GM21717 (cell line): ENCODE measurements at regions not wholly inside any gene's neighbourhood (a gene's known extent, or its start where the extent isn't known, plus 50 kb on each side); places are given as distances from the start of the nearest gene placed in this dataset.
"Not testable (repeated sequence)": the region's sequence is repeated elsewhere in the genome, so short reads cannot be mapped to it uniquely, and the experiment has no call there.

ENCODE experiments used
- ATAC-seq: cut with Tn5 transposase; IDR thresholded peaks from one replicate; pipeline ENCODE4 v1.9.1; 2021; ENCODE audit warnings: mild to moderate bottlenecking, moderate library complexity; ENCODE audit not compliant: unreplicated experiment

DNA sequence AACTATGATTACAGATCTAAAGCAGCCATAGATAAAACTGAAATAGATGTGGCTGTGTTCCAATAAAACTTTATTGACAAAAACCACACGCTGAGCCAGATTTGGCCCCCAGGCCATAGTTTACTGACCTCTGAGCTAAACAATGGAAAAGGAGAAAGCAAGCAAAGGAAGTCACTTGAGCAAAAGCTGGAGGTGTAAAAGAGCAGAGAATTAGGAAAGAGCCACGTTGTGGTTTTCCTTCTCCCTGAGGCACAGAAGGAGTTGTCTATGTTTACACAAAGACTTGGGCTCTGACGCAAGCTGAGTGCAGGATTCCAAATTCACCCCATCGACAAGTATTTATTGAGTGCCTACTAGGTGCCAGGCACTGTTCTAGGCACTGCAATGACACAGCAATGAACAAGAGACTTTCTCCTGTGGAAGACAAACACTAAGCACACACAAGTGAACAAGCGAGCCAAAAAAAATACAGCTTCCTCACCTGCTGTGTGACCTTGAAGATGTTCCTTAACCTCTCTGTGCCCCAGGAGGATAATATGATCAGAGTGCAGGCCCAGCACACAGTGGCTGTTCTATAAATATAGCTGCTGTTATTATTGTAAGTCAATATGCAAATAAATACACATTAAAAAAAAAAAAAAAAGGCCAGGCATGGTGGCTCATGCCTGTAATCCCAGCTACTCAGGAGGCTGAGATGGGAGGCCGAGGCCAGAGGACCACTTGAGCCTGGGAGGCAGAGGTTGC lies 75.4 kb upstream of the PTPN1 start:
- no peak for ATAC-seq

DNA sequence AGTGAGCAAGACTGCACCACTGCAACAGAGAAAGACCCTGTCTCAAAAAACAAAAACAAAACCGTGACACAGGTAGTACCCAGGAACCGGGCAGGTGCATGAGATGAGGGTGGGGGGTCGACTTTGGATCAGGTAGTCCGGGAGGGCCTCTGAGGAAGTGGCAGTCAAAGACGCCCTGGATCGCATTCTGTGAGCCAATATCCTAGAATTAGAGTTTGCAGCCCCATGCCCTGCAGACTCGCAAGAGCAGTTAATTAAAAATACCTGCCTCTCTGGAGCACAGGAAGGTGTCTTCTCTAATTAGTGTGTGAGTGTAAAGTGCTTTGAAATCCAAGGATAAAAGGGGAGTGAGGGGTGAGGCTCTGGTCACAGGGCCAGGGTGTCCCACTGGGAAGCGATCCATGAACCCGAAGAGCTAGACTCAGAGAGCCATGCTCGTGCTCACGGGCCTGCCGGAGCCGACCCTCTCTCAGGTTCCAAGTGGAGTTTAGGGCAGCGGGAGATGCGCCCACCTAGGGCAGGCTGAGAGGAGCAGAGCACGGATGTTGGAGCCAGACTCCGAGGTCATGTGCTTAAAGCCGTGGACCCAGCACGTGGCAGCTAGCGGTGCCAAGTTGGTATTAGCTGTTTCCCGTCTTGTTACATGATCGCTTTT lies 74.7 kb upstream of the PTPN1 start:
- no peak for ATAC-seq

DNA sequence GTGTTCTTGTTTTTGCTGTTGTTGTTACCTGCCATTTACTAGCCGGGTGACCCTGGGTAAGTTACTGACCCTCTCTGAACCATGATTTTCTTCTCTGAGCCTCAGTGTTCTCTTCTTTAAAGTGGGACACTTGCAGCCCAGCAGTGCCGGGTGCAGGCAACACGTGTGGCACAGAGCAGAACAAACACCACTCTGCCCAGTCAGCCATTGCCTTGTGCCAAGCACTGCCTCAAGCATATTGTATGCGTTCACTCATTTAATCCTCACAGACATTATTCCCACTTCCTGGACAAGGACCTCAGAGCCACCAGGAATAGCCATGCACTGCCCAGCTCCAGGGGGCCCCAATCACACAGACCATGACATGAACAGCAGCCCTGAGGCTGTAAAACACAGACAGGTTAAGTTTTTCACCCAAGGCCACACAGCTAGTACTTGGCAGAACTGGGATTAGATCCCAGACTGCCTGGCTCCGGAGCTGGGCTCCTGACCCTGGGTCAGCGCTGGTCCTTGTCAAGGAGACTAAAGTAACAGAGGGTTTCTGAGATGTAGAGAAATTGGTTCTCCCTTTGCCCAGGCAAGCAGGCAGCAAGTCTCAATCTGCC lies 74.0 kb upstream of the PTPN1 start:
- ATAC-seq: no peak

DNA sequence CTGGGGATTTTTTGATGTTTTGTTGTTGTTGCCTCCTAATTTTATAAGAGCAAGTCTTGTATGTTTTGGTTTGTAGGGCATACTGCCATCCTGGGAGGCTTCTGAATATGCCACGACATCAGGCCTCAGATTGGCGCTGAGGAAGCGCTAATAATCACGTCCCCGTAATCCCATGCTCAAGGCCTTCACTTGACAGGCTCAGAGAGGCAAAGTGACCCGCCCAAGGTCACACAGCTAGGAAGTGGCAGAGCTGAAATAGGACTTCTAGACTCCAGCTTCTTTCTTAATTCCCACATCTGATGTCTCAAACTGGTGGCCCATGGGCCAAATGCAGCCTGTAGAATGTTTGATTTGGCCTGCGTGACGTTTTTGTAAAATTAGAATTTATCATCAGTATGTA lies 73.5 kb upstream of the PTPN1 start:
- ATAC-seq: no peak

DNA sequence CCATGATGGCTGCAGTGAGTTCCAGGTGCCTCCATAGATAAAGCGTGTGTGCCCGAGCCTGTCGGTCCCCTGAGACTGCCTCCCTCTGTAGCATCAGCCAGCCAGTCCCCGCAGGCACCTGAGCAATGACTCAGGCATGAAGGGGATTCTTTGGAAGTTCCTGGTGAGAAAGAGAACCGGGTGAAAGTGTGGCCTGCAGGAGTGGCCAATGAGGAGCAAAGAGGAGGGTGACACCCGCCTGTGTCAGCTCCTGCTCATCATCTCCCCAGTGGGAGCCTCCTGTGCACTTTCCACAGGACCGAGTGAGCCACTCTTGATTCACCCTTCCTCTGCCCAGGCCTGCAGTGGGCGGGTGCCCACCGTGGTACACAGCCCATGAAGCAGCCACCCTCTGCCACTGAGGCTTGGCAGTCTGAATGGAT lies 71.2 kb upstream of the PTPN1 start:
- ATAC-seq: no peak

DNA sequence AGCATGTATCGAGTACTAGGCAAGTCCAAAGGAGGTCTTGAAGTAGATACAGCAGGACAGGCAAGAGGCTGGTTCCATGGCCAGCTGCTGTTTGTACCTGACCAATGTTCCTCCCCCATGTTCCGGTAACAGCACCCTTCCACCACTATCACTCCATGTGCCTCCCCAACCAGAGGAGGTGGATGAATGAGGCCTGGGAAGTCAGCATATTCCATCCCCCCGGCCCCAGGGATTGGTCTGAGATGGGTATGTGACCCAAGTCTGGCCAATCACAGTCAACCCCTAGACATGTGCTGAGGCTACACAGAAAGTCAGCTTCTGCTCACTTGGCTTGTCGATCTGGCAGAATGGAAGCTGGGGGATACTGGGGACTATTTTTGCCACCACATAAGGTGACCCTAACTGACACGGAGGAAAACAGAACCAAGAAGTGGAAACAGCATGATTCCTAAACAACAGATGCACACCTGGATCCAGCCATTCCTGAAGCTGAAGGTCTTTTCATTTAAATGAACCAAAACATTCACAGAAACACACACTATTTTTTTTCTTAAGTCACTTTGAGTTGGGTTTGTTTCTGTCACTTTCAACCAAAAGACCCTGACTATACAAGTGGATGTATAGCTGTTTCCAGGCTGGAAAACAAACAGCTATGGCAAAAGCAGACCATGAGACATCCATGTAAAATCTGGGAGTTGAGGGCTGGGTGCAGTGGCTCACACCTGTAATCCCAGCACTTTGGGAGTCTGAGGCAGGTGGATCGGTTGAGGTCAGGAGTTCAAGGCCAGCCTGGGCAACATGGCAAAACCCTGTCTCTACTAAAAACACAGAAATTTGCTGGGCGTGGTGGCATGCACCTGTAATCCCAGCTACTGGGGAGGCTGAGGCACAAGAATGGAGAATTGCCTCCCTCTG lies 70.4 kb upstream of the PTPN1 start:
- no peak for ATAC-seq

DNA sequence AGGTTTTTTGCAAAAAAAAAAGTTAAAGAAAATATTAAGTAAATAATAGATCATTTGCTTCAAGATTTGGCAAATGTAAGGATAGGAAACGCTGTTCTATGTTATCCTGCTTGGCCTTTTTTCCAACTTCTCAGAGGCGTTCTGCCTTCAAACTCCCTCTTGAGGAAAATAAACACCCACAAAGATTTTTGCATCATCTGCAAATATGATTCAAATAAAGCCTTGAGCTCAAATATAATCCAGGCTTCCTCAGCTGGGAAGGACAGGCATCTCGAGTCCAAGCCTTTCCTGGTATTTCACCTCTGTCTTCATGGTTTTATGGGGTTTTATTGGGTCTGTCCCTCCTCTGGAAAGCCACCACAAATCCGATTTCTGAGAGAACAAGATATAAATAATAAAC lies 67.7 kb upstream of the PTPN1 start:
- ATAC-seq: no peak

DNA sequence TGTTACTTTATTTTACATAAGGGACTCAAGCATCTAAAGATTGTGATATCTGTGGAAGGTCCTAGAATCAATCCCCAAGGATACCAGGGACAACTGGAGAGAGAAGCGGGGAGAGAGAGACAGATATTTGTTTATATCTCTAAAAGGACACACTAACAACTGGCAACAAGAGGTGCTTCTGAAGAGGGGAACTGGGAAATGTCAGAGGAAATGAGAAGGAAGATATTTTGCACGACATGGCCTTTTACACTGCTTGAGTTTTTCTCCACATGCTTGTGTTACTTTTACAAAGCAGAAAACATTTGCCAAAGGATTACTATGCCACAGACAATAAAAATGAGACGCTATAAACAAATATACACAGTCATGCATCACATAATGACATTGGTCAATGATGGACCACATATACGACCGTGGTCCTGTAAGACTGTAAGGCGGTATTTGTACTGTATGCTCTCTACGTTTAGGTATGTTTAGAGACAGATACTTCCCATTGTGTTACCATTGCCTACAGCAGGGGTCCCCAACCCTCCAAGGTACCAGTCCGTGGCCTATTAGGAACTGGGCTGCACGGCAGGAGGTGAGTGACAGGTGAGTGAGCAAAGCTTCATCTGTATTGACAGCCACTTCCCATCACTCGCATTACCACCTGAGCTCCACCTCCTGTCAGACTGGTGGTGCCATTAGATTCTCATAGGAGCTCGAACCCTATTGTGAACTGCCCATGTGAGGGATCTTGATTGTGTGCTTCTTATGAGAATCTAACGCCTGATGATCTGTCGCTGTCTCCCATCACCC lies 64.6 kb upstream of the PTPN1 start:
- no peak for ATAC-seq

DNA sequence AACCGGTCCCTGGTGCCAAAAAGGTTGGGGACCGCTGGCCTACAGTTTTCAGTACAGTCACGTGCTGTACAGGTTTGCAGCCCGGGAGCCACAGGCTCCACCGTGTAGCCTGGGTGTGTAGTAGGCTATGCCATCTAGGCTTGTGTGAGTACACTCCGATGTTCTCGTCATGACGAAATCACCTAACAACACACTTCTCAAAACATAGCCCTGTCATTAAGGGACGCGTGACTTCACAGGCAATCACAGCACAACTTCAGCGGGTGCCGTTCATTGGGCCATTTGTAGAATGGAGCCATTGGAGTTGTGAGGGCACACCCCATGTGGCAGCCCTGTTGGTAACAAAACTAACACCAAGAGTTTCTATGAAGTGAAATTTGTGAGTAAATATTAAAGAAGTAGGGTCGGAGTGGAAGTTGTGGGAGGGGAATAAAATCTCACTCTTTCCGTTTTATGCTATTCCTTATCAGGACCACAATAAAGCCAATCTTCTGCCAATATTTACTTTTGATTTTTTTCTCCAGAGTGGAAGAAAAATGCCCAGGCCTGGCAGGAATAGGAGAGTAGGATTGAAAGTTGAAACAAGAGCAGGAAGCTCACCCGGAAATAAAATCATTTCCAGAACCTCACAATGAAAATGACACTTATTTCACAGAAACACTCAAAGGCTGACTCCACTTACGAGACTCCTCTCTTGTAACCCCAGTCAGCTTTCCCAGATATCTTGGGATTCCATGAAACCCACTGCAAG lies 63.7 kb upstream of the PTPN1 start:
- ATAC-seq: no peak

DNA sequence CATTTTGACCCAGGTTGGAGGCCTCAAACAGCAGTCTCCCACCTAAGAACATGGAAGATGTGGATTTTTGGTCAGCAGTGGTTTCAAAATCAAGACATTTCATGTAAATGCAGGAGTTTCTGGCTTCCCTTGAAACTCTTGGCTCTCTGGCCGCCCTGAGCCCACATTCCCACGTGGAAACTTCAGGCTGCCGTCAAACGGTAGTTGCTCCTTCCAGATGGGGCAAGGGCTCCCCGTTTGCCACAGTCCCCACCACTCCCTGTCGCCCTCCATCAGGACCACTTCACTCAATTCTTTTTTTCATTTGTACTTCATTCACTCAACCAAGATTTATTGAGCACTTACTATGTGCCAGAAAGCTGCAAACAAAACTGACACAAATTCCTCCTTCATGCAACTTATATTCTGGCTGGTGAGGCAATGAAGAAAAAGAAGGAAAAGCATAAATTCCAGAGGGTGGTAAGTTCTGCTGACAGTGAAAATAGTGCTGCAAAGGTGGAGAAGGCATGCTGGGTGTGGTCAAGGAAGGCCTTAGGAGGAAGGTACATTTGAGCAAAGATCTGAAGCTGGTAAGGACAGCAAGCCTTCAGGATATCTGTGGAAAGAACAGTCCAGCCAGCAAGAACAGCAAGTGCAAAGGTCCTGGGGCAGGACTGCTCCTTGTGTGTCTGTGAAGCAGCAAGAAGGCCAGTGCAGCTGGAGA lies 62.9 kb upstream of the PTPN1 start:
- no peak for ATAC-seq

DNA sequence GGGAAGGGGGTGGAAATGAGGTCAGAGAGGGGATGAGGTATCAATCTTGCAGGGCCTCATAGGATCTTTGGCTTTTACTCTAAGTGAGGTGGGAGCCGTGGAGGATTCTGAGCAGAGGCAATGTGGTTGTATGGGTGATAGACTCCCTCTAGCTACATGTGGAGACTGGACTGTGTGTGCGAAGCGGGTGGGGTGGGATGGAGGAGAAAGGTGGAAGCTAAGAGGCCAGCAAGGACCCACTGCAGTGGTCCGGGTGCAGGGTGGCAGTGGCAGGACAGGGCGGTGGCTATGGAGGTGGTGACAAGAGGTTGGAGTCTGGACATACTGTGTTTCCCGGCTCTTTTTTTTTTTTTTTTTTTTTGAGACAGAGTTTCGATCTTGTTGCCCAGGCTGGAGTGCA lies 62.4 kb upstream of the PTPN1 start:
- no peak for ATAC-seq

DNA sequence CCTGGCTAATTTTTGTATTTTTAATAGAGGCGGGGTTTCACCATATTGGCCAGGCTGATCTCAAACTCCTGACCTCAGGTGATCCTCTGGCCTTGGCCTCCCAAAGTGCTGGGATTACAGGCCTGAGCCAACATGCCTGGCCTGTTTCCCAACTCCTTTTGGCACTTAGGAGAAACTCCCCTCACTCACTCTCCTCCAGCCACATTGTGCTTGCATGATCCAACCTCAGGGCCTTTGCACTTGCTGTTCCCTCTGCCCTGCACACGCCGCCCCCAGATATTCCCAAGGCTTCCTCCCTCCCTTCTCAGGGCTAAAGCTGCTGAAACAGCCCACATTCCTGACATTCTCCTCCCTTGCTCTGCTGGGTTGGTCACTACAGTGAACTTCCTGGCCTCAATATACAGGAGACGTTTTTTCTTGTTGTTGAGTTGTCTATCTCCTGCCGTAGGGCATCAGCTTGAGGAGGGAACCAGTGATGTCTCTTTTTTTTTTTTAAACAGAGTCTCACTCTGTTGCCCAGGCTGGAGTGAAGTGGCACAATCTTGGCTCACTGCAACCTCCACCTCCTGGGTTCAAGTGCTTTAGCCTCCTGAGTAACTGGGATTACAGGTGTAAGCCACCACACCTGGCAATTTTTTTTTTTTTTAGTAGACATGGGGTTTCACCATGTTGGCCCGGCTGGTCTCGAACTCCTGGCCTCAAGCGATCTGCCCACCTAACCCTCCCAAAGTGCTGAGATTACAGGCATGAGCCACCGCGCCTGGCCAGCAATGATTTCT lies 61.4 kb upstream of the PTPN1 start:
- not testable (repeated sequence) for ATAC-seq

DNA sequence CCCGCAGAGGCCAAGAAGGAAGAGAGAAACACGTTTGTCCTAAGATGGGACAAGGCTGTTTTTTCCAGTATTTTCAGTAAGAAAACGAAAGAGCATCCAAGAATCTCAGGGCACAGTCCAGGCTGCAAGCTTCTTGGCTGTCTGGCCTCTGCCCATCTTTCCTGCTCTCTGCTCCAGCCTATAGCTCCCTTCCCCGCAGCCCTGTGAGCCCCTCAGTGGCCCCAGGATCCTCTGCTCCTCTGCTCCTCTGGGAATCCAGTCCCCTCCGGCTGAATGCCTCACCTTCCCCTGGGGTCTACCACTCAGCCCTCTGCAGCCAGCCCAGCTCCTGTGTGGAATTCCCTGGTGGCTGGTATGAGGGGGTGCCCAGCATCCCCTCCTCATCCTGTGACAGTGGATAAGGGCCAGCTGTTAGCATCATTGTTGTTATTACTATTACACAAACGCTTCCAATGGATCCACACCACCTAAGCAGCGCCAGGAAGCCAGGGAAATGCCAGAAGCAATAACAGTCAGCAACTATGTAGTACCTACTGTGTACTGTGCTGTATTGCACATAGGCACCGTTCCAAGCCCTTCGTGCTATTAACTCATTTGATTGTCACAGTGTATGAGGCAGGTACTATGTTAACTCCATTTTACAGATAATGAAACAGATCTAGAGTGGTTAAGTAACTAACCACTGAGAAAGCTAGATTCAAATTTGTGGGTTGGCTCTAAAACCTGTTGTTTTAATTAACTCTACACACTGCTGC lies 60.3 kb upstream of the PTPN1 start:
- peak; percentile 48 for ATAC-seq

DNA sequence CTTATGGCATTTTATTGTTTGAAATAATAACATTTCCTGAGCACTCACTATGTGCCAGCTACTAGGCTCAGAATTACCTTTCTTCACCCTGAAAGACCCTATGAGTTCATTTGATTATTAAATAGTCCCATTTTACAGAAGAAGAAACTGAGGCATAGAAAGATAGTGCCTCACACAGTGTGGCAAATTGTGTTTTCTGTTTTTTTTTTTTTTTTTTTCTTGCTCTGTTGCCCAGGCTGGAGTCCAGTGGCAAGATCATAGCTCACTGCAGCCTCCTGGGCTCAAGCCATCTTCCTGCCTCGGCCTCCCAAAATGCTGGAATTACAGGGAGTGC lies 59.7 kb upstream of the PTPN1 start:
- no peak for ATAC-seq

DNA sequence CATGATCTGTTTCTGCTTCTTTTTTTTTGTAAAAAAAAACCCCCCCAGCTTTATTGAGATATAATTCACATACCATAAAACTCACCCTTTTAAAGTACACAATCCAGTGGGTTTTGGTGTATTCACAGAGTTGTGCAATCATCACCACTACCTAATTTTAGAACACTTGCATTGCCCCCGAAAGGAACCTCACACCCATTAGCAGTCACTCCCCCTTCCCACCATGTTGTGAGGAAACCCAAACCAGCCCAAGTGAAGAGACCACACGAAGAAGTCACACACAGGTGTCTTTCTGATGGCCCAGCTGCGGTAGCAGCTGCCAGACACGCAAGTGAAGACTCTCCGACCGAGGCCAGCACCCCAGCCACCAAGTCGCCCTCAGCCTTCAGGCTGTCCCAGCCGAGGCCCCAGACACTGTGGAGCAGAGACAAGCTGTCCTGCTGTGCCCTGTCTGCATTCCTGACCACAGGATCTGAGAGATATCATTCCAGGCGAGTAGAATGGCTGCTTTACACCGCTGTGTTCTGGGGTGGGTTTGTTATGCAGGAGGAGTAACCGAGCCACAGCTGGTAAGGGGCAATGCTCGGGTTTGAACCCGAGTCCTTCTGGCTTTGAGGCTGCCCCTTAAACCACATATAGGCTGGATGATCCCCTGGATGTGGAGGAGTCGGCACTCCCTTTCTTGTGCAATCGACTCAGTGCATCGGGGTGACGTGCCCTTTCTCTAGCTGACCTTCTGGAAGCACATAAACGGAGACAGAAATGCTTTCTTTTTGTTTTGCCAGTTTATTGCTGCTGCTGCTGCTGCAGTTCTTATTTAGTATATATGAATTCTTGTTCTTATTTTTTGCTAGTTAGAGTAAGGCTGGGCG lies 59.1 kb upstream of the PTPN1 start:
- ATAC-seq: peak; percentile 80

DNA sequence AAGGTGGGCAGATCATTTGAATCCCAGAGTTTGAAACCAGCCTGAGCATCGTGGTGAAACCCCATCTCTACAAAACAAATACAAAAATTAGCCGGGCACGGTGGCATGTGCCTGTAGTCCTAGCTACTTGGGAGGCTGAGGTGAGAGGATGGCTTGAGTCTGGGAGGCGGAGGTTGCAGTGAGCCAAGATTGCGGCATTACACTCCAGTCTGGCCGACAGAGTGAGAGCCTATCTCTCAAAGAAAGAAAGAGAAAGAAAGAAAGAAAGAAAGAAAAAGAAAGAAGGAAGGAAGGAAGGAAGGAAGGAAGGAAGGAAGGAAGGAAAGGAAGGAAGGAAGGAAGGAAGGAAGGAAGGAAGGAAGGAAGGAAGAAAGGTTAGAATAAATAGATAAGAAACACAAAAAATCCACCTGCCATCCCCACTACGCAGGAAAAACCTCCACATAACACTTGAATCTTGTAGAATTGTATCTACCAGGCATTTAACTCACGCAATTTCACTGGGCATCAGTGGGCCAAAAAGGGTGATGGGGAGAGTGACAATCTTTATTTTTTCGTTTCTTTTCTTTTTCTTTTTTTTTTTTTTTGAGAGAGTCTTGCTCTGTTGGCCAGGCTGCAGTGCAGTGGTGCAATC lies 58.3 kb upstream of the PTPN1 start:
- not testable (repeated sequence) for ATAC-seq
